Right cardiac atrium (tissue), 5 donors: ENCODE measurements at regions not wholly inside any gene's neighbourhood (a gene's known extent, or its start where the extent isn't known, plus 50 kb on each side); places are given as distances from the start of the nearest gene placed in this dataset.

Experiments
- ATAC-seq, 2 donors: fragments of 200-7000 bp; cut with Tn5 transposase; one replicate each; pipeline versions ENCODE4 v1.8.0 to v1.9.1; 2020; ENCODE audit warnings: moderate library complexity in 2 of 2, mild to moderate bottlenecking in 1 of 2
- DNase-seq, 3 donors: peaks; one replicate each; pipeline ENCODE4 v3.0.0-alpha.2; 2020
- H3K27ac ChIP-seq: one replicate; pipeline ENCODE4 v1.5.1; 2013; ENCODE audit warnings: mild to moderate bottlenecking, low read length, control low read depth, moderate library complexity
- H3K27me3 ChIP-seq: one replicate; pipeline ENCODE4 v1.6.1; 2013; ENCODE audit not compliant: control insufficient read depth, insufficient read depth
- H3K4me1 ChIP-seq: one replicate; pipeline ENCODE4 v1.6.1; 2013; ENCODE audit warnings: low read length; ENCODE audit not compliant: control insufficient read depth, insufficient read depth
- H3K4me3 ChIP-seq: one replicate; pipeline ENCODE4 v1.5.1; 2013; ENCODE audit warnings: low read length, control low read depth
- H3K9me3 ChIP-seq: one replicate; pipeline ENCODE4 v1.6.1; 2013; ENCODE audit warnings: low read length; ENCODE audit not compliant: control insufficient read depth
- WGBS: extraction: QIAGEN DNeasy Blood & Tissue Kit; methylation state at CpG from one replicate; pipeline ENCODE4 v1.1.7; 2013; 5-methylcytosine and 5-hydroxymethylcytosine counted together
- intact Hi-C, 4 donors: fragments of 100-400 bp; cut with DNase I; formaldehyde crosslinking; loops; one replicate each; pipeline versions ENCODE4 v1.11.0 to v1.14.0; 2022 to 2023
- donor health status: healthy with polysubstance abuse.
- donor health status: DM: no; HTN: yes; CAD: no.
- donor health status: DM: no; HTN: no; CAD: no.
- donor health status: DM: no; HTN: yes; CAD: no; lungs with severe emphysema.
- donor health status: DM: yes; HTN: yes; CAD: no.

- no peak for DNase-seq
- ATAC-seq = no peak
- 86% methylated on average over 2 of the region's 2 CpGs for WGBS
- intact Hi-C loops = no loop called here
- H3K4me1 ChIP-seq = no peaks in the 10 kb centered on the region
- H3K9me3 ChIP-seq = no peaks in the 10 kb centered on the region
- H3K27me3 ChIP-seq = no peaks in the 10 kb centered on the region
- no peak overlapping the region for H3K4me3 ChIP-seq
- no peak overlapping the region for H3K27ac ChIP-seq
These were observed 557.3 kb upstream of the CITED2 start for GRCh38 chr6:139931747-139932146.

GRCh38 chr6:139927742-139928305 is 553.4 kb upstream of the CITED2 start:
- DNase-seq = peak in 1 of 3 donors; percentile 36
- peak; percentile 29 to 75 for ATAC-seq
- Histone ChIP-seq H3K9me3 (no peaks in the 10 kb centered on the region), H3K4me1 (peaks cover 2% of the 10 kb centered on the region), H3K27ac (no peak overlapping the region), H3K27me3 (no peaks in the 10 kb centered on the region), H3K4me3 (no peak overlapping the region)
- intact Hi-C loops = no loop called here
- 51% methylated on average over 1 of the region's 1 CpG for WGBS

GRCh38 chr6:139927236-139927635 is 552.8 kb upstream of the CITED2 start:
- Histone ChIP-seq H3K27ac (no peak overlapping the region), H3K27me3 (no peaks in the 10 kb centered on the region), H3K4me3 (no peak overlapping the region), H3K4me1 (peaks cover 2% of the 10 kb centered on the region), H3K9me3 (no peaks in the 10 kb centered on the region)
- intact Hi-C loops = no loop called here
- 87% methylated on average over 2 of the region's 2 CpGs for WGBS
- no peak for DNase-seq
- no peak for ATAC-seq

GRCh38 chr6:139926711-139927110 is 552.3 kb upstream of the CITED2 start:
- Histone ChIP-seq H3K9me3 (no peaks in the 10 kb centered on the region), H3K4me1 (peaks cover 2% of the 10 kb centered on the region), H3K4me3 (no peak overlapping the region), H3K27ac (no peak overlapping the region), H3K27me3 (no peaks in the 10 kb centered on the region)
- DNase-seq = no peak
- no peak for ATAC-seq
- WGBS = 88% methylated on average over 3 of the region's 3 CpGs
- intact Hi-C loops = no loop called here

- H3K27me3 ChIP-seq = no peaks in the 10 kb centered on the region
- intact Hi-C loops = no loop called here
- DNase-seq (peak in 1 of 3 donors; percentile 32), ATAC-seq (peak in 1 of 2 donors; percentile 45)
- no peak overlapping the region for H3K4me3 ChIP-seq
- H3K9me3 ChIP-seq = no peaks in the 10 kb centered on the region
- WGBS = 59% methylated on average over 11 of the region's 11 CpGs
- peaks cover 2% of the 10 kb centered on the region for H3K4me1 ChIP-seq
- peak overlapping the region; percentile 58 for H3K27ac ChIP-seq
These were observed 551.6 kb upstream of the CITED2 start for GRCh38 chr6:139925894-139926641.

- WGBS = 88% methylated on average over 5 of the region's 5 CpGs
- Histone ChIP-seq H3K9me3 (no peaks in the 10 kb centered on the region), H3K4me1 (peaks cover 9% of the 10 kb centered on the region), H3K4me3 (no peak overlapping the region), H3K27me3 (no peaks in the 10 kb centered on the region), H3K27ac (no peak overlapping the region)
- DNase-seq = no peak
- no peak for ATAC-seq
- intact Hi-C loops = no loop called here
These were observed 549.6 kb upstream of the CITED2 start for GRCh38 chr6:139923964-139924475.

GRCh38 chr6:139922236-139922635 is 547.8 kb upstream of the CITED2 start:
- intact Hi-C loops = no loop called here
- H3K4me1 ChIP-seq = peaks cover 9% of the 10 kb centered on the region

GRCh38 chr6:139920776-139921100 is 546.3 kb upstream of the CITED2 start:
- Histone ChIP-seq H3K4me3 (no peak overlapping the region), H3K9me3 (no peaks in the 10 kb centered on the region), H3K4me1 (peaks cover 7% of the 10 kb centered on the region), H3K27me3 (no peaks in the 10 kb centered on the region), H3K27ac (no peak overlapping the region)
- DNase-seq (no peak), ATAC-seq (no peak)
- intact Hi-C loops = no loop called here
- 71% methylated on average over 2 of the region's 2 CpGs for WGBS

More at GRCh38 chr6:139922236-139922635, 547.8 kb upstream of the CITED2 start:
- DNase-seq (no peak), ATAC-seq (no peak)
- WGBS = 94% methylated on average over 4 of the region's 4 CpGs
- no peaks in the 10 kb centered on the region for H3K27me3 ChIP-seq
- no peak overlapping the region for H3K4me3 ChIP-seq
- no peaks in the 10 kb centered on the region for H3K9me3 ChIP-seq
- H3K27ac ChIP-seq = no peak overlapping the region

- Histone ChIP-seq H3K4me3 (no peak overlapping the region), H3K27me3 (no peaks in the 10 kb centered on the region), H3K4me1 (peaks cover 7% of the 10 kb centered on the region), H3K9me3 (no peaks in the 10 kb centered on the region), H3K27ac (peak overlapping the region; percentile 52)
- ATAC-seq (no peak), DNase-seq (peak in 1 of 3 donors; percentile 24)
- intact Hi-C loops = no loop called here
- WGBS = 48% methylated on average over 7 of the region's 7 CpGs
These were observed 545.8 kb upstream of the CITED2 start for GRCh38 chr6:139920027-139920775.

- no peak for DNase-seq
- Histone ChIP-seq H3K27ac (no peak overlapping the region), H3K27me3 (no peaks in the 10 kb centered on the region), H3K9me3 (no peaks in the 10 kb centered on the region), H3K4me1 (peaks cover 7% of the 10 kb centered on the region), H3K4me3 (no peak overlapping the region)
- WGBS = 65% methylated on average over 8 of the region's 8 CpGs
- intact Hi-C loops = no loop called here
- peak in 1 of 2 donors; percentile 19 for ATAC-seq
These were observed 544.9 kb upstream of the CITED2 start for GRCh38 chr6:139919107-139920026.
